Upper lobe of right lung (tissue), 1 donor: ENCODE measurements at regions not wholly inside any gene's neighbourhood (a gene's known extent, or its start where the extent isn't known, plus 50 kb on each side); places are given as distances from the start of the nearest gene placed in this dataset.

Experiments
- ATAC-seq: fragments of 200-7000 bp; cut with Tn5 transposase; one replicate; pipeline ENCODE4 v1.9.1; 2020; ENCODE audit warnings: mild to moderate bottlenecking, moderate library complexity
- DNase-seq: peaks from one replicate; pipeline ENCODE4 v3.0.0-alpha.2; 2020
- H3K27ac ChIP-seq: fragments of 200-600 bp; one replicate; pipeline ENCODE4 v1.8.0; 2022
- H3K27me3 ChIP-seq: fragments of 200-600 bp; one replicate; pipeline ENCODE4 v1.8.0; 2022; ENCODE audit warnings: mild to moderate bottlenecking
- H3K36me3 ChIP-seq: fragments of 200-600 bp; one replicate; pipeline ENCODE4 v1.8.0; 2022
- H3K4me1 ChIP-seq: fragments of 200-600 bp; one replicate; pipeline ENCODE4 v1.8.0; 2022
- H3K4me3 ChIP-seq: fragments of 200-600 bp; one replicate; pipeline ENCODE4 v1.8.0; 2022; ENCODE audit warnings: mild to moderate bottlenecking
- H3K9me3 ChIP-seq: fragments of 200-600 bp; one replicate; pipeline ENCODE4 v1.8.0; 2022
- intact Hi-C: fragments of 100-400 bp; cut with DNase I; formaldehyde crosslinking; loops from one replicate; pipeline ENCODE4 v1.11.0; 2022
- TF ChIP-seq, protein P1 (sequence below): fragments of 200-600 bp; IDR thresholded peaks from one replicate; pipeline ENCODE4 v1.8.0; 2022; ENCODE audit warnings: antibody characterized with exemption
- donor health status: DM: no; HTN: yes; CAD: no; lungs with severe emphysema.

DNA sequence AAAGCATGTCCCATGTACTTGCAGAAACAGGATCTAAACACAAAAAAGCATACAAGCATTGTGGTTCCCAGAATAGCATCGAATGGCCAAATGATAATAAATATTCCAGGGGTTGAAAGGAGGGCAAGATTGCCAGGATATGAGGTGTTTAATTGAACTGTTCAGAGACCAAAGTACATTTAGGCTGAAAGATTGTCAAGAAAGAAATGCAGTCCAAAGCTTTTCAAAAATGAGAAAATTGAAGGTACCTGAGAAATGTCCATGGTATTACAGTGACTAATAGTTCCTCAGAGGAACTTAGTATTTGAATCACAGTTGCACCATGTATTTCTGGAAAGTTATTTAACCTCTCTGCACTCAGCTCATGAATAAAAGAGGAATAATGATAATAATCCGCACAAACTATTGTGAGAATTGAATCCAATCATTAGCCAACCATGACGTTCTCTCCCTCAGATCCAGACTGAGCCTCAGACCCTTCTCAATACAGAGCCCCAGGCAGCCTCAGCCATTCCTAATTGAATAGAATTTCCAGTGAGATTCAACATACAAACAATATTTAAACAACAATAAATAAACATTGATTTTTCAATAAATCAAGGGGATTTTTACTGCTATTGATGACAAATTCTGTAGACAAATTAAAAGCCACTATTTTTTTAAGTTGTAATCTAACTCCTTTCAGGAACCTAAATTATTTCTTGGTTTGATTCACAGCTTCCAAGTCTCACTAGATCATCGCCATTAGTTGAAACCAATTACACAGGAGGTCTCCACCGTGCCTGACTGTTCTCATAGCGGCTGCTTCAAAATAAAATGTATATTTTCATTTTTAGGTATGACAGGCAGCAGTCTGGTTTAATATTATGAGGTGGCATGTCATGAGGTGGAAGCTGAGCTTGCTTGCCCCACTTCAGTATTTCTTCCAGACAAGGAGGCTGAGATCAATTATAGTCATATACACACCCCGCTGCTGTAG lies 144.3 kb upstream of the TENT5A start:
- DNase-seq (no peak), ATAC-seq (no peak)
- Histone ChIP-seq H3K36me3 (no peaks in the 10 kb centered on the region), H3K9me3 (no peaks in the 10 kb centered on the region), H3K4me1 (peaks cover 7% of the 10 kb centered on the region), H3K27me3 (no peaks in the 10 kb centered on the region), H3K4me3 (no peak overlapping the region), H3K27ac (no peak overlapping the region)
- intact Hi-C loops, result no loop called here
- TF ChIP-seq, protein P1, sequence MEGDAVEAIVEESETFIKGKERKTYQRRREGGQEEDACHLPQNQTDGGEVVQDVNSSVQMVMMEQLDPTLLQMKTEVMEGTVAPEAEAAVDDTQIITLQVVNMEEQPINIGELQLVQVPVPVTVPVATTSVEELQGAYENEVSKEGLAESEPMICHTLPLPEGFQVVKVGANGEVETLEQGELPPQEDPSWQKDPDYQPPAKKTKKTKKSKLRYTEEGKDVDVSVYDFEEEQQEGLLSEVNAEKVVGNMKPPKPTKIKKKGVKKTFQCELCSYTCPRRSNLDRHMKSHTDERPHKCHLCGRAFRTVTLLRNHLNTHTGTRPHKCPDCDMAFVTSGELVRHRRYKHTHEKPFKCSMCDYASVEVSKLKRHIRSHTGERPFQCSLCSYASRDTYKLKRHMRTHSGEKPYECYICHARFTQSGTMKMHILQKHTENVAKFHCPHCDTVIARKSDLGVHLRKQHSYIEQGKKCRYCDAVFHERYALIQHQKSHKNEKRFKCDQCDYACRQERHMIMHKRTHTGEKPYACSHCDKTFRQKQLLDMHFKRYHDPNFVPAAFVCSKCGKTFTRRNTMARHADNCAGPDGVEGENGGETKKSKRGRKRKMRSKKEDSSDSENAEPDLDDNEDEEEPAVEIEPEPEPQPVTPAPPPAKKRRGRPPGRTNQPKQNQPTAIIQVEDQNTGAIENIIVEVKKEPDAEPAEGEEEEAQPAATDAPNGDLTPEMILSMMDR, result no peak

DNA sequence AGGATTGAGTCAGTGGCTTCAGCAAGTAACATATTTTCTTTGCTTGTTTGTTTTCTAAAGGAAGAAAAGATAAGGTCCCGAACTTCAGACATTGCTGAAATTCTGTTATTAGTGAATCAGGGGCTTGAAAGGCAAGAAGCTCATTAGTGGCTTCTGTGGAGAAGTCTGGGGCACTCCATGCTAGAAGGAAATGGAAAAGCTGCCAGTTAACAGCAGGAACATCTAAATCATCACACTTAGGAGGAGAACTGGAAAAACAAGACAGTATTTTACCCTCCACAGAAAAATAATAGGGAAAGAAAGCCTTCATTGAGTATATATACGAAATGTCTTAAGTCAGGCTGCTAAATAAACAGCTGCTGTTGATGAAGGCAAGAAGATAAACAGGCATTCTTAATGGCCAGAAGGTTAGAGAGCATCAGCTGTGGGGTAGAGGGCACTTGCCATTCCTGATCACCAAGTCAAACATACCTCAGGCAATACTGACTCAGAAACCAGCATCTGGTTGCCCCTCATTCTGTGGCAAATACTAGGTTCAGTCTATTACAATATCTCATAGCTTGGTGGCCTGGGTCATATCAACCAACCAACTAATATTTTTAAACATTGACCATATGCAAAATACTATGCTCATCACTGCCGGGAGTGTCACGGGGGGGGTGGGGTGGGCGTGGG lies 143.2 kb upstream of the TENT5A start:
- no peak for ATAC-seq
- H3K36me3 ChIP-seq, result no peaks in the 10 kb centered on the region
- H3K9me3 ChIP-seq, result no peaks in the 10 kb centered on the region
- TF ChIP-seq, protein P1, result no peak
- DNase-seq, result no peak
- H3K27ac ChIP-seq, result peak overlapping the region; percentile 20
- intact Hi-C loops, result no loop called here
- H3K4me3 ChIP-seq, result no peak overlapping the region
- H3K4me1 ChIP-seq, result no peaks in the 10 kb centered on the region
- no peaks in the 10 kb centered on the region for H3K27me3 ChIP-seq

DNA sequence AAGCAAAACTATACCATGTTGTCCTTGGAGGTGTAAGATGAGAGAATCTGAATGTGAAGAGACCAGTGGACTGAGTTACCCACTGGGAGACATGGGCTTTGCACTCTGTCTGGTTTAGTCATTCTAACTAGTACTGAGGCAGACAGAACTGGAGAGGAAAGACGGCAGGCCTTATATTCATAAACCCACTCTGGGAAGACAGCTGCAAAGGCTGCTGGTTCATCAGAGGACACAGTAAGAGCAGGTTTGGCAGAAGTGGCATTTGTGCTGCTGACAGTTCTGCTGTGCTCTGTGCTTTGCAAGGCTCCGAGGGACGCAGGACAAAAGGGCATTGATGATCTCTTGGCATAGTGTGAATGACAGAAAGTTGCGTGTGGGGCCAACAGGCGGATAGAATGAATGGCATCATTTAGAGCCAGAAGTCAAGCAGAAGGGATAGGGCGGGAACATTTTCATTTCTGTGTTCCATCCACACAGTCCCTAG lies 142.3 kb upstream of the TENT5A start:
- ATAC-seq, result peak; percentile 36
- Histone ChIP-seq H3K36me3 (no peaks in the 10 kb centered on the region), H3K4me3 (peak overlapping the region; percentile 3), H3K9me3 (no peaks in the 10 kb centered on the region), H3K4me1 (no peaks in the 10 kb centered on the region), H3K27ac (peak overlapping the region; percentile 20), H3K27me3 (no peaks in the 10 kb centered on the region)
- no peak for DNase-seq
- intact Hi-C loops, result no loop called here
- TF ChIP-seq, protein P1, result no peak

DNA sequence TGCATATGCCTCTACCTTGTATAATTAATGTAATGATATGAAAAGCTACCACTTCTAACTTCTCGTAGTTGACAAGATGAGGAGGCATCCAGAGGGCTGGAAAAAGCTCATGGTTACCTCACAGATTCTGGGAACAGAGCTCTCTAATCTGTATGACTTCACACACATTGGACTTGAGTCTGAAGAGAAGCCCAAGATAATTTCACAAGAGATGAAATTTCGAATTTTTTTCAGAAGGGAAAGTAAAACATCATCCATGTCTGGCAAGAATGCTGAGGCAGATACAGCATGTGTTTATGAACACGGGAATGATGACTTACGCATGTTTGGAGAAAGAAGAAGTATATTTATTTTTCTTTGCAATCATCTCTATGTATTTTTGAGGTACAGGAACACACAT lies 141.8 kb upstream of the TENT5A start:
- H3K27ac ChIP-seq, result peak overlapping the region; percentile 20
- H3K4me3 ChIP-seq, result peak overlapping the region; percentile 3
- DNase-seq (no peak), ATAC-seq (no peak)
- no peaks in the 10 kb centered on the region for H3K9me3 ChIP-seq
- TF ChIP-seq, protein P1, result no peak
- H3K4me1 ChIP-seq, result no peaks in the 10 kb centered on the region
- H3K36me3 ChIP-seq, result no peaks in the 10 kb centered on the region
- H3K27me3 ChIP-seq, result no peaks in the 10 kb centered on the region
- intact Hi-C loops, result no loop called here

DNA sequence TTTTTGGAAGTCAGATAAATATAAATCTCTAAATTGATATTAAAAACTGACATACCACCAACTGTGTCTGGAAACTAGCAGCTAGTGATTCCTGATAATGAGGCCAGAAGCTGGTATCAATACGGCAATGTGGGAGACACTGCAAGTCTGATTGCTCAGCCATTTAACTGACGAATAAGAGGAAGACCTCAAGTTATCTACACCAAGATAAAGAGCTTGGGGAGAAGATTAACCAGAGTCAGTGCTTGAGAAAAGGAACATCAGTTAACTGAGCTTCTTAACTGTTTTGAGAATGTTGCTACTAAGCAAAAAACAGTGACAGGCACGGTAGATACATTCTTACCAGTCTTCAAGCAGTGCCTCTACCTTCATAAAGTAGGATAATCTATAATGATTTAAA lies 140.4 kb upstream of the TENT5A start:
- no peak overlapping the region for H3K27ac ChIP-seq
- H3K36me3 ChIP-seq, result no peaks in the 10 kb centered on the region
- H3K9me3 ChIP-seq, result no peaks in the 10 kb centered on the region
- no peak for ATAC-seq
- H3K4me3 ChIP-seq, result no peak overlapping the region
- TF ChIP-seq, protein P1, result no peak
- no peak for DNase-seq
- no peaks in the 10 kb centered on the region for H3K27me3 ChIP-seq
- intact Hi-C loops, result no loop called here
- no peaks in the 10 kb centered on the region for H3K4me1 ChIP-seq
